HG03066 (cell line): ENCODE measurements at regions not wholly inside any gene's neighbourhood (a gene's known extent, or its start where the extent isn't known, plus 50 kb on each side); places are given as distances from the start of the nearest gene placed in this dataset.
"Not testable (repeated sequence)": the region's sequence is repeated elsewhere in the genome, so short reads cannot be mapped to it uniquely, and the experiment has no call there.

Experiments
- ATAC-seq: cut with Tn5 transposase; IDR thresholded peaks from one replicate; pipeline ENCODE4 v1.9.1; 2021; ENCODE audit warnings: low read depth; ENCODE audit not compliant: unreplicated experiment

GRCh38 chr5:42235241-42235640 lies 188.0 kb upstream of the GHR start:
- no peak for ATAC-seq

DNA sequence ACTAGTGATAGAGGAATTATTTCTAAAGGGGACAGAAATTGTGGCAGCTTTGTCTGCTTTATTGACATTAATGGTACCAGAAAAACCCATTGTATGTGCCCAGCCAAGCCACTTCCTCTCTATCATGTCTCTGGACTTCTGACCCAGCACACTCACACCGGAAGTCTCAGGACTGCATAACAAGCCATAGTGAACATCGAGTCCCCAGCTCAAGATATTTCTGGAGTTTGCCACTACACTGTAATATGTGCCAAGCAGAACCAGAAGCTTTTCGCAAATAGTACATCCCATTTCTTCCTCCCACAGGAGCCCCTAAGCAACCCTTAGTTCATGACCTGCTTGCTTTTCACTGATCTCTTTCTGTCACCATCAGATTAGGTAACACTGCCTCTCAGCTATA lies 187.4 kb upstream of the GHR start:
- ATAC-seq: no peak

- ATAC-seq: no peak
Measured at GRCh38 chr5:42241636-42242035, 181.6 kb upstream of the GHR start.

DNA sequence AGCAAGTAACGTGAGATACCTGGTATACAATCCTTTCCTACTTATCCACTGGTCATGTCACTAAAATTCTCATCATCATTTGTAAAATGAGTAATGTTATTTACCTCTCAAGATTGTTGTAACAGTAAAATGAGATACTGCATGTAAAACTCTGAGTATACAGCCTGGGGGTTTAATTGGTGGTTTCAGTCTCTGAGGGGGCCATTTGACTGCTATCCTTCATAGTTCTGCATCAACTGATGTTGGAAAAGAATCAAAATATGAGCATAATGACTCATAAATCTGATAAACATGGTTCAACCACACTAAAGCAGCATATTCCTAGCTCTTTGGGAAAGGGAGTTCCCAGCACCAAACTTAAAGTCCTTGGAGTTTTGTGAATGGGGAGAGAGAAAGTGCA lies 181.0 kb upstream of the GHR start:
- no peak for ATAC-seq

GRCh38 chr5:42242881-42243485 lies 180.3 kb upstream of the GHR start:
- ATAC-seq: no peak

DNA sequence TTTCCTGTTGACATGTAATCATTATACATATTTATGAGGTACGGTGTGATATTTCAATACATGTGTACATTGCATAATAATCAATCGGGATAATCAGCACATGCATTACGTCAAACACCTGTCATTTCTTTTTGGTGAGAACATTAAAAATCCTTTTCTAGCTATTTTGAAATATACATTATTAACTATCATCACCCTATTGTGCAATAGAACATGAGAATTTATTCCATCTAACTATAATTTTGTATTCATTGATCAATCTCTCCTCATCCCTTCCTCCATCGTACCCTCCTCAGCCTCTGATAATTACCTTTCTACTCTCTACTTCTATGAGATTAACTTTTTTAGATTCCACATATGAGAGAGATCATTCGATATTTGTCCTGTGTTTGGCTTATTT lies 170.9 kb upstream of the GHR start:
- no peak for ATAC-seq

DNA sequence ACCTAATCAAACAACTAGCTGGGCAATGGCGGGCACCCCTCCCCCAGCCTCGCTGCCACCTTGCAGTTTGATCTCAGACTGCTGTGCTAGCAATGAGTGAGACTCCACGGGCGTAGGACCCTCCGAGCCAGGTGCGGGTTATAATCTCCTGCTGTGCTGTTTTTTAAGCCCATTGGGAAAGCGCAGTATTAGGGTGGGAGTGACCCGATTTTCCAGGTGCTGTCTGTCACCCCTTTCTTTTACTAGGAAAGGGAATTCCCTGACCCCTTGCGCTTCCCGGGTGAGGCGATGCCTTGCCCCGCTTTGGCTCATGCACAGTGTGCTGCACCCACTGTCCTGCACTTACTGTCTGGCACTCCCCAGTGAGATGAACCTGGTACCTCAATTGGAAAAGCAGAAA lies 163.3 kb upstream of the GHR start:
- ATAC-seq: not testable (repeated sequence)

DNA sequence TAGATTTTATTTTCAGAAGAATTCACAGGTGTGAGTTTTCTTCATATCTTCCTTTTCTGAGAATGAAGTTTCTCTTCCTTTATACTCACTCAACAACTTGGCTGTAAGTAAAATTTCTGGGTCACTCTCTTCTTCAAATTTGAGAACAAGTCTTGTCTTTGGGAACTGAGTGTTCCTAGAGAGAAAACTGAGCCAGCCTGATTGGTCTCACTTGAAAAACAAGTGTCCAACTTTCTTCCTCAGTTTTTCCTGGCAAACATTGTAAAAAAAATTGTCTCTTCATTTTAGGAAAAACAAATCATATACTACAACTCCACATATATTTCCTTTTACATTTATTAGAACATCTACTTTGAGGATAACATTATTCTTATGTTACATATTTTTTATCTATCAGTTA lies 156.1 kb upstream of the GHR start:
- no peak for ATAC-seq

DNA sequence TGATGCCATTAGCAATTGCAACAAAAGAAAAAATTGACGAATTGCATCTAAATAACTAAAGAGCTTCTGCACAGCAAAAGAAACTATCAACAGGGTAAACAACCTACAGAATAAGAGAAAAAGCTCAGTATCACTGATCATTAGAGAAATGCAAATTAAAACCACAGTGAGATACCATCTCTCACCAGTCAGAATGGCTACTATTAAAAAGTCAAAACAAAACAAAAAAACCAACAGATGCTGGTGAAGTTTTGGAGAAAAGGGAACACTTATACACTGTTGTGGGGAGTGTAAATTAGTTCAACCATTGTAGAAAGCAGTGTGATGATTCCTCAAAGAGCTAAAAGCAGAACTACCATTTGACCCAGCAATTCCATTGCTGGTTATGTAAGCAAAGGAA lies 155.1 kb upstream of the GHR start:
- ATAC-seq: not testable (repeated sequence)

DNA sequence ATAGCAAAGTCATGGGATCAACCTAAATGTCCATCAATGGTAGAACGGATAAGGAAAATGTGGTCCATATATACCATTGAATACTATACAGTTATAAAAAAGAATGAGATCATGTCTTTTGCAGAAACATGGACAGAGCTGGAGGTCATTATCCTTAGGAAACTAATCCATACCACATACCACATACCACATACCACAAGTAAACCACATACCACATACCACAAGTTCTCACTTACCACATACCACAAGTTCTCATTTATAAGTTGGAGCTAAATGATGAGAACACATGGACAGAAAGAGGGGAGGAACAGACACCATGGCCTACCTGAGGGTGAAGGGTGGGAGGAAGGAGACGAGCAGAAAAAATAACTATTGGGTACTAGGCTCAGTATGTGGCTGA lies 154.6 kb upstream of the GHR start:
- ATAC-seq: no peak

GRCh38 chr5:42270771-42271170 lies 152.5 kb upstream of the GHR start:
- no peak for ATAC-seq

DNA sequence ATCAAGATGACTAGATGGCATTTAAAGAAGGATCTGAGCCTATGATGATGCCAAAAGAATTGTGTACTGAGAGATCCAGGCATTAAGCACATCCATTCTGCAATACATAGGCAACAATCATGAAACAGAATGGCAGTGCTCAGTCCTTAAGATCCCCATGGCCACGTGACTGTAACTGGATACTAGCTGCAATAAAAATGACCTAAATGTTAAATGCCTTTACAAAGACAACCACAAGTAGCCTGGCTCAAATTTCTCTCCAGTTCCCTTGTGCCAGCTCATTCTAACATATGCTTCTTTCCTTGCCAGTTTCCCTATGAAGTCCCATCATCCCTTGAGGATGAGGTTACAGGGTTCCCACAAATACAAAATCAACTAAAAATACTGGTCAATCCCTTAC lies 148.3 kb upstream of the GHR start:
- no peak for ATAC-seq

DNA sequence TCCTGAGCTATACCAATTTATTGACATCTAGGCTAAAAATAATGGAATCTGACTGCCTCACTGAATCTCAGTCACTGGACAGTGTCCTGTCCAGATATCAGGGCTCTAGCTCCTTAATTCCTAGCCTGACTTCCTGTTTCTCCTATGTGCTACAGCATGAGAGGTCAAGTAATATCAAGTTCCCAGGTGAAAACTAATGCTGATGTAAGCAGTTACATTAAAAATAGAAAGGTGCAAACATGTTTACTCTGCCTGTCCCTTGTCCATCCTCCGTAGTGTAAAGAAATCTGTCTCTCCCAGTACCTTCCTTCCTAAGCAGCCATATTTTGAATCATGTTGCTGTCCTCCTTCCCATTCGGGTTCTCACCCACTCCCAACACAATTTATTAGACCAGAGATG lies 145.9 kb upstream of the GHR start:
- ATAC-seq: no peak

- ATAC-seq: no peak
Measured at GRCh38 chr5:42284584-42284983, 138.7 kb upstream of the GHR start.

DNA sequence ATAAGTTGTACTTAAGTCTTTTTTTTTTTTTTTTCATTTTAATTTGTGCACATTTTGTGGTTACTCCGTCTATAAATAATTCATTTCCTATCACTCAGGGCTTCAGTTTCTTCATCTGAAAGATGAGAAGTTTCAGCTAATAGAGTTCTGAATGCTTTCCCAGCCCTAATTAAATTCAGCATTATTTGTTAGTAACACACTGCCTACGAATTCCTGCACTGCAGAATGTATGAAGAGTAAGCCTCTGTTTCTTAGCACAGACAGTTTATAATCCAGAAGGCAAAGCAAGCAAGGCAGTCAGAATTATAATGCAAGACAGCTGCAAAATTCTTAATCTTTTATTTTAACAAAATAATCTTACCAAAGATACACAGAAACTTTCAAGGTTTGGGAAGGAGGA lies 138.0 kb upstream of the GHR start:
- ATAC-seq: no peak

DNA sequence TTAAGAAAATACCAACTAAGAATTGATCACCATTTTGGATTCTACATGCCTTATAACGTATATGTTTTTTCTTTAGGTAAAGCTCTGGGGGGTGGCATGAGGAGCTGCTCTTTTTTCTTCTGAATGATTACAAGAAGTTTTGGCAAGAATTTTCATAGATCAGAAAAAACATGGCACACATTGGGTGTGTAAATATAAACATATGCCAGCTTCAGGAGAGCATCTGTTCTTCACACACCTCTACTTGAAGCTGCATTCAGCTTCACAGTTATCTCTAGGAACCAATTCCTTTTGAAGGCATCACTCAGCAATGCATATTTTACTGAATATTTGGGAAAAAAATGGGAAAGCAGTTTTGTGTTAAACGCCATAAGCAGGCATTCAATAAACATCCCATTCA lies 122.7 kb upstream of the GHR start:
- ATAC-seq: no peak

GRCh38 chr5:42301349-42301748 lies 121.9 kb upstream of the GHR start:
- no peak for ATAC-seq

GRCh38 chr5:42302186-42302585 lies 121.1 kb upstream of the GHR start:
- ATAC-seq: no peak

DNA sequence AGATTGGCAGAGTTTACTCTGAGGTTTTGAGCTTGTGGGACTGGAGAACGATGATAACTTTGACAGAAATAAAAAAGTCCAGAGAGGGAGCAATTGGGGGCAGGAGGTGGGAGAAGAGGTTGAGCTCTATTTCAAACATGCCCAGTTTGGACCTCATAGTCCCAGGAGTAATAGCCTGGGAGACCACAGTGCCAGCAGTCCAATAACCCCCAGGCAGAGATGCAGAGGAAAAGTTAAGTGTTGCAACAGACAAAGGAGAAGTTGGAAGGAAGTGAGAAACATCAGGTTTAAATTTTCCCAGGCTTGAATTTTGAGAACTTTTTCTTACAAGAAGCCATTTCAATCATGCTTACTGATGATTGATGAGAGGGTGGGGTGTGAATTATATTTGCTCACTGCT lies 117.0 kb upstream of the GHR start:
- ATAC-seq: no peak

DNA sequence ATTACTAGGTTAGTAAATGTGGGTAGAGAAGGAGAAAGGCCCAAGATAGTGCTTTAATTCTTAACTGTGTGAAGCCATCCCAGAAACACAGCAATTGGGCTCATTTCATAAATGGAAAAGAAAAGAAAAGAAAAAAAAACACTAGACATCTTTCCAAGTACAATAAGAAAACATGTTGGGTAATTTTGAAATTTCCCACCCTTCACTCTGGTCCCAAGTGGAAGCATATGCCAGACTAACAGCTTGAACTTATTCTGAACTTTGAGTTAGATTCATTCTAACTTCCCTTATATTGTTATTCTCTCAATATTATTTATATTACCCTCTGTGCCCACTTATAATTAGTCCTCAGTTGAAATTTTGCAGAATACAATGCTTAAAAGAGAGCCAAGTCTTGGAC lies 113.4 kb upstream of the GHR start:
- ATAC-seq: no peak

GRCh38 chr5:42315214-42315613 lies 108.0 kb upstream of the GHR start:
- no peak for ATAC-seq

DNA sequence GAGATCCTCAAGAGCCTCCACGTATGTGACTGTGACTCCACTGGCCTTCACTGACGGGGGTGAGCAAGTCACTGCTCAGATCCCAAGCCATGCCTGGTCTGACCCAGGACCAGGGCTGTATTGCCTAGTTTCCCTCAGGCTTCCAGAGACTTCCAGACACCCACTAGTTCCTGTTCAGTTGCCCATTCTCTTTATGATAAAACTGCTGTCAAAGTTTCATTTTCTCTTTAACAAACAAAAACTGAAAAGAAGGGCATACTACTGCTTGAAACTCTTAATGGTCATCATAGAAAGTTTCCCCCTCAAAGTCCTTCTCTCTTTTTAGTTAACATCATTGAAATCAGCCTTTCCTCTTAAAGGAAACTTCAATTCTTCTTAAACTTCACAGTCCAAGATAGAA lies 105.7 kb upstream of the GHR start:
- no peak for ATAC-seq

DNA sequence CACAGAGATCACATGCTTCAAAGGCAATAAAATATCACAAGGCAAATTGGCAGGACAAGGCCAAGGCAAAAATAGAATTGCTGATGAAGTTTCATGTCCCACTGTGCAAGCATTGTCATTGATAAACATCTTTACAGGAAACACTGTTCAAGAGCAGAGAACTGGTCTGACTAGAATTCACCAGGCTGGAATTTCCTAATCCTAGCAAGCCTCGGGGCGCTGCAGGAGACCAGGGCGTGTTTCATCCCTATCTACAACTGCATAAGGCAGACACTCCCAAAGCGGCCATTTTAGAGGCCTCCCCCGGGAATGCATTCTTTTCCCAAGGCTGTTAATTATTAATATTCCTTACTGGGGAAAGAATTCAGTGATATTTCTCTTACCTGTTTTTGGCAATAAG lies 103.7 kb upstream of the GHR start:
- not testable (repeated sequence) for ATAC-seq
